ENCODE measurements at regions not wholly inside any gene's neighbourhood (a gene's known extent, or its start where the extent isn't known, plus 50 kb on each side); places are given as distances from the start of the nearest gene placed in this dataset.

DNA sequence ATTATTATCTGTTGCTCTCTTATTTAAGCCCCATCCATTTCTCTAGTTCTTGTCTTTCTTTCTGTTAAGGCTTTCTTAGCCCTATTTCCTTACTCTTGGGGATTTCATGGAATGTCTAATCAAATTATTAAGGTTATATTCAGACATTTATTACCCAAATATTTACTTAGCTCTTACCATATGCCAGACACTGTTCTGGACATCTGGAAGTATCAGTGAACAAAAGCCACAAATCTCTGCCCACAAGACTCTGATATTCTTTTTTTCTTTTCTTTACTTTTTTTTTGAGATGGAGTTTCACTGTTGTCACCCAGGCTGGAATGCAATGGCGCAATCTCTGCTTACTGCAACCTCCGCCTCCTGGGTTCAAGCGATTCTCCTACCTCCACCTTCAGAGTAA, 74.3 kb upstream of the NBL1 start:
- H3K27ac ChIP-seq = no peak overlapping the region
- 87% methylated on average over 3 of the region's 3 CpGs for WGBS
- H3K4me1 ChIP-seq = no peaks in the 10 kb centered on the region
- no peaks in the 10 kb centered on the region for H3K9me3 ChIP-seq
- H3K4me3 ChIP-seq = no peak overlapping the region
- H3K27me3 ChIP-seq = no peaks in the 10 kb centered on the region
- H3K36me3 ChIP-seq = no peaks in the 10 kb centered on the region
- DNase-seq (ENCODE audit: low spot score in 2 of 2) = no peak
- no peak for TF ChIP-seq POLR2AphosphoS5 (IDR thresholded peaks at IDR 0.05)
- no peak for TF ChIP-seq EP300 (IDR thresholded peaks at IDR 0.05)
- TF ChIP-seq, protein P1, sequence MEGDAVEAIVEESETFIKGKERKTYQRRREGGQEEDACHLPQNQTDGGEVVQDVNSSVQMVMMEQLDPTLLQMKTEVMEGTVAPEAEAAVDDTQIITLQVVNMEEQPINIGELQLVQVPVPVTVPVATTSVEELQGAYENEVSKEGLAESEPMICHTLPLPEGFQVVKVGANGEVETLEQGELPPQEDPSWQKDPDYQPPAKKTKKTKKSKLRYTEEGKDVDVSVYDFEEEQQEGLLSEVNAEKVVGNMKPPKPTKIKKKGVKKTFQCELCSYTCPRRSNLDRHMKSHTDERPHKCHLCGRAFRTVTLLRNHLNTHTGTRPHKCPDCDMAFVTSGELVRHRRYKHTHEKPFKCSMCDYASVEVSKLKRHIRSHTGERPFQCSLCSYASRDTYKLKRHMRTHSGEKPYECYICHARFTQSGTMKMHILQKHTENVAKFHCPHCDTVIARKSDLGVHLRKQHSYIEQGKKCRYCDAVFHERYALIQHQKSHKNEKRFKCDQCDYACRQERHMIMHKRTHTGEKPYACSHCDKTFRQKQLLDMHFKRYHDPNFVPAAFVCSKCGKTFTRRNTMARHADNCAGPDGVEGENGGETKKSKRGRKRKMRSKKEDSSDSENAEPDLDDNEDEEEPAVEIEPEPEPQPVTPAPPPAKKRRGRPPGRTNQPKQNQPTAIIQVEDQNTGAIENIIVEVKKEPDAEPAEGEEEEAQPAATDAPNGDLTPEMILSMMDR (IDR thresholded peaks at IDR 0.05) = no peak
- TF ChIP-seq POLR2A (IDR thresholded peaks at IDR 0.05) = no peak

DNA sequence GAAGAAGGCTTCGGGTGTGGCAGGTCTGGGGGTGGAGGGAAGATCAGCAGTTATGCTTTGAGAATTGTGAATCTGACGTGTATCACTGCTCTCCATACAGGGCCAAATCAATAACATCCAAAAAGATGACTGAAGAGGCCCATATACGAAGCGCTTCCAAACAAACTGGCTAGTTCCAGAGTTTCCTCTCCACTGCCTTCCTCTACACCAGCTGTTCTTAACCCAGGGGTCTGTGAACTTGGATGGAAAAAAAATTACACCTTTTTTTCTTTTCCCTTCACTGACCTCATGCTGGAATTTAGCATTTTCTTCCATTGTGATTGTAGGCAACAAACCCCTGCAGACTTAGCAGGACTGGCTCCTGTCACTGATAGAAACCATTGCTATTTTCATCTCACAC, 77.1 kb upstream of the NBL1 start:
- 84% methylated on average over 4 of the region's 4 CpGs for WGBS
- Histone ChIP-seq H3K4me3 (no peak overlapping the region), H3K27ac (no peak overlapping the region), H3K9me3 (no peaks in the 10 kb centered on the region), H3K36me3 (no peaks in the 10 kb centered on the region), H3K27me3 (no peaks in the 10 kb centered on the region), H3K4me1 (peaks cover 22% of the 10 kb centered on the region)
- TF ChIP-seq, protein P1 (IDR thresholded peaks at IDR 0.05) = no peak
- TF ChIP-seq POLR2AphosphoS5 (IDR thresholded peaks at IDR 0.05) (no peak), POLR2A (IDR thresholded peaks at IDR 0.05) (no peak), EP300 (IDR thresholded peaks at IDR 0.05) (no peak)
- DNase-seq (ENCODE audit: low spot score in 2 of 2) = no peak

DNA sequence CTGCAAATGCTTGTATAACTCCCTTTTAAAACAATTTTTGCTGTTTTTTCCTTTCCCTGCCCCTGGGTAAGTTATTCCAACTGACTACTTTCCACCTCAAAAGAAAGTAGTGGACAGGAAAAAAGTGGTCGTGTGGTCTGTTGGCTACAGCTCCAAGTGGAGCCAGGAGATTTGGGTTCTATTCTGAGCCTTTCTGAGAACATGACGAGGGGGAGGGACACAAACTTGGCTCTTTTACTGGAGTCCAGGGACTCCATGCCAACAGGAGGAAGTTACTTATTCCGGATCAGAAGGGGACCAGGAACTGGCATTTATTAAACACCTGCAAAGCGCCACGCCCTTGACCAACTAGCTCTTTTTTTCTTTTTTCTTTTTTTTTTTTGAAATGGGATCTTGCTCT, 79.0 kb upstream of the CAPZB start:
- Histone ChIP-seq H3K36me3 (no peaks in the 10 kb centered on the region), H3K4me3 (no peak overlapping the region), H3K9me3 (no peaks in the 10 kb centered on the region), H3K27ac (peak overlapping the region; percentile 69), H3K27me3 (no peaks in the 10 kb centered on the region), H3K4me1 (peaks cover 22% of the 10 kb centered on the region)
- 65% methylated on average over 5 of the region's 5 CpGs for WGBS
- no peak for DNase-seq (ENCODE audit: low spot score in 2 of 2)
- TF ChIP-seq EP300 (IDR thresholded peaks at IDR 0.05) (no peak), POLR2AphosphoS5 (IDR thresholded peaks at IDR 0.05) (no peak), POLR2A (IDR thresholded peaks at IDR 0.05) (no peak)
- TF ChIP-seq, protein P1 (IDR thresholded peaks at IDR 0.05) = no peak

DNA sequence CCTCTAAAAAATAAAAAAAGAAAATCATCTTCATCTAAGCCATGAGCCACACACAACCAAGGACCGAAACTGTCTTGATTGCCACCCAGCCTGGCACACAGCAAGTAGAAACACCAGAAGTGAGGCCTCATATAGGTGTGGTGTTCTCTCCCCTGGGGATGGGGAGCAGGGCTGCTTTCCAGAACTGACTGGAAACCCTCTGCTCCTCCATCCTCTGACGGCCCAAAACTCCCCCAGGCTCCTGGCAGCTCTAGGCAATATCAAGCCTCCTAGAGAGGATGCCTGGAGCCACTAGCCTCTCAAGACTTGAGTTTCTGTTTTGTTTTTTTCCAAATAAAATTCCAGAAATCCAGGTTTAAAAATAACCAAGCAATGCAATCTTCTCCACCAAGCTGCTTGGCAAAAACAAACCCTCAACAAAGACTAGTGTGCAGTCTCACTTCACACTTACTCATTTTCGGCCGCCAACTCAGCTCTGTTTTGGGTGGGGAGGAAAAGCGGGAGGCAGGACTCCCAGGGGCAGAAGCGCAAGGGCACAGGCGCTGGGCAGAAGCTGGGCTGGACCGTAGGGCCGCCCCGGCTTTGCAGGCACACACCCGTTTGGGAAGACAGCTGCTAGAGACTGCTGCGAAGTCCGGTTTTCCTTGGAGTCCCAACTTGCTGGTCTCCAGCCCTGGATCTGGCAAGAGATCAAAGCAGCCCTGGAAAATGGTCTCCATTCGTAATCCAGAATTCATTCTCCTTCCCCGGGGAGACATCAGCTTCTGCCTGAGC, 78.2 kb upstream of the CAPZB start:
- peaks cover 22% of the 10 kb centered on the region for H3K4me1 ChIP-seq
- peak overlapping the region; percentile 69 for H3K27ac ChIP-seq
- no peaks in the 10 kb centered on the region for H3K9me3 ChIP-seq
- TF ChIP-seq POLR2AphosphoS5 (IDR thresholded peaks at IDR 0.05) (no peak), EP300 (IDR thresholded peaks at IDR 0.05) (no peak), POLR2A (IDR thresholded peaks at IDR 0.05) (no peak)
- TF ChIP-seq, protein P1 (IDR thresholded peaks at IDR 0.05) = no peak
- H3K36me3 ChIP-seq = no peaks in the 10 kb centered on the region
- 33% methylated on average over 9 of the region's 15 CpGs for WGBS
- H3K27me3 ChIP-seq = no peaks in the 10 kb centered on the region
- H3K4me3 ChIP-seq = peak overlapping the region; percentile 22
- DNase-seq (ENCODE audit: low spot score in 2 of 2) = peak; percentile 76 to 81

DNA sequence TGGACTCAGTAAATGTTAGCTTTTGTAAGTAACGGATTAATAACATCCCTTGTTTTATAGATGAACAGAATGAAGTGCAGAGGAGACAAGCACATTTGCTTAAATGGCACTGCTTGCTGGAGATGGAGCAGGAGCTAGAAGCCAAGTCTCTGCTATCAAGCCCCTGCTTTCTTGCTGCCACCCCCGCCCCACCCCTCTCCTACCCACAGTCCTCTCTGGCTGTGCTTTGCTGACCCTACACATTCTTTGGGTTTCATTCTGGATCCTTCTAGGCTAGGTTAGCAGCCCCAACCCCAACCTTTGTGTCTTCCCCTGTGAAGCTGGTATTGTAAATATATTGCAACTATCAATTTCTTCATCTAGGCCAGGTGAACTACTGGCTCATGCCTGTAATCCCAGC, 77.5 kb upstream of the CAPZB start:
- 77% methylated on average over 2 of the region's 2 CpGs for WGBS

More for the DNA sequence above, 77.5 kb upstream of the CAPZB start:
- Histone ChIP-seq H3K36me3 (no peaks in the 10 kb centered on the region), H3K27me3 (no peaks in the 10 kb centered on the region), H3K9me3 (no peaks in the 10 kb centered on the region), H3K27ac (peak overlapping the region; percentile 69), H3K4me1 (peaks cover 22% of the 10 kb centered on the region), H3K4me3 (no peak overlapping the region)
- DNase-seq (ENCODE audit: low spot score in 2 of 2) = no peak
- TF ChIP-seq POLR2A (IDR thresholded peaks at IDR 0.05) (no peak), POLR2AphosphoS5 (IDR thresholded peaks at IDR 0.05) (no peak), EP300 (IDR thresholded peaks at IDR 0.05) (no peak)
- TF ChIP-seq, protein P1 (IDR thresholded peaks at IDR 0.05) = no peak

Measured in suprapubic skin (tissue), 4 donors.